Osteocyte (in vitro differentiated cells): ENCODE measurements at regions not wholly inside any gene's neighbourhood (a gene's known extent, or its start where the extent isn't known, plus 50 kb on each side); places are given as distances from the start of the nearest gene placed in this dataset.

Experiments used
- DNase-seq: peaks from one replicate; pipeline ENCODE4 v3.0.0; 2021; ENCODE audit warnings: mixed read lengths; ENCODE audit not compliant: unreplicated experiment; ENCODE audit errors: extremely low spot score
- H3K27ac Mint-ChIP-seq: one replicate; pipeline ENCODE4 v1.8.0; 2021; ENCODE audit warnings: mild to moderate bottlenecking, mixed read lengths; ENCODE audit not compliant: unreplicated experiment
- H3K27me3 Mint-ChIP-seq: one replicate; pipeline ENCODE4 v1.8.0; 2021; ENCODE audit warnings: mixed read lengths; ENCODE audit not compliant: unreplicated experiment
- H3K36me3 Mint-ChIP-seq: one replicate; pipeline ENCODE4 v1.8.0; 2021; ENCODE audit warnings: mixed read lengths; ENCODE audit not compliant: unreplicated experiment
- H3K4me1 Mint-ChIP-seq: one replicate; pipeline ENCODE4 v1.8.0; 2021; ENCODE audit warnings: mixed read lengths; ENCODE audit not compliant: unreplicated experiment
- H3K4me3 Mint-ChIP-seq: one replicate; pipeline ENCODE4 v1.8.0; 2021; ENCODE audit warnings: mild to moderate bottlenecking, moderate library complexity, mixed read lengths; ENCODE audit not compliant: unreplicated experiment
- H3K9me3 Mint-ChIP-seq: one replicate; pipeline ENCODE4 v1.8.0; 2021; ENCODE audit warnings: mixed read lengths; ENCODE audit not compliant: unreplicated experiment
- TF ChIP-seq, protein P1 (sequence below): fragments of 200-600 bp; sonication (generic); IDR thresholded peaks from 2 replicates; pipeline ENCODE4 v1.5.0; 2021; ENCODE audit warnings: antibody characterized with exemption, mild to moderate bottlenecking, moderate library complexity

GRCh38 chr9:129362287-129363000, 184.4 kb upstream of the IER5L start:
- Mint-ChIP-seq H3K4me3 (no peak overlapping the region), H3K36me3 (no peaks in the 10 kb centered on the region), H3K9me3 (no peaks in the 10 kb centered on the region), H3K27me3 (no peaks in the 10 kb centered on the region), H3K27ac (no peak overlapping the region), H3K4me1 (peaks cover 2% of the 10 kb centered on the region)
- DNase-seq: no peak
- TF ChIP-seq, protein P1, sequence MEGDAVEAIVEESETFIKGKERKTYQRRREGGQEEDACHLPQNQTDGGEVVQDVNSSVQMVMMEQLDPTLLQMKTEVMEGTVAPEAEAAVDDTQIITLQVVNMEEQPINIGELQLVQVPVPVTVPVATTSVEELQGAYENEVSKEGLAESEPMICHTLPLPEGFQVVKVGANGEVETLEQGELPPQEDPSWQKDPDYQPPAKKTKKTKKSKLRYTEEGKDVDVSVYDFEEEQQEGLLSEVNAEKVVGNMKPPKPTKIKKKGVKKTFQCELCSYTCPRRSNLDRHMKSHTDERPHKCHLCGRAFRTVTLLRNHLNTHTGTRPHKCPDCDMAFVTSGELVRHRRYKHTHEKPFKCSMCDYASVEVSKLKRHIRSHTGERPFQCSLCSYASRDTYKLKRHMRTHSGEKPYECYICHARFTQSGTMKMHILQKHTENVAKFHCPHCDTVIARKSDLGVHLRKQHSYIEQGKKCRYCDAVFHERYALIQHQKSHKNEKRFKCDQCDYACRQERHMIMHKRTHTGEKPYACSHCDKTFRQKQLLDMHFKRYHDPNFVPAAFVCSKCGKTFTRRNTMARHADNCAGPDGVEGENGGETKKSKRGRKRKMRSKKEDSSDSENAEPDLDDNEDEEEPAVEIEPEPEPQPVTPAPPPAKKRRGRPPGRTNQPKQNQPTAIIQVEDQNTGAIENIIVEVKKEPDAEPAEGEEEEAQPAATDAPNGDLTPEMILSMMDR: no peak

GRCh38 chr9:129361196-129361595, 183.1 kb upstream of the IER5L start:
- H3K36me3 Mint-ChIP-seq: no peaks in the 10 kb centered on the region
- DNase-seq: no peak
- no peaks in the 10 kb centered on the region for H3K9me3 Mint-ChIP-seq
- TF ChIP-seq, protein P1: no peak
- peaks cover 2% of the 10 kb centered on the region for H3K4me1 Mint-ChIP-seq
- H3K4me3 Mint-ChIP-seq: no peak overlapping the region
- no peaks in the 10 kb centered on the region for H3K27me3 Mint-ChIP-seq
- no peak overlapping the region for H3K27ac Mint-ChIP-seq

DNA sequence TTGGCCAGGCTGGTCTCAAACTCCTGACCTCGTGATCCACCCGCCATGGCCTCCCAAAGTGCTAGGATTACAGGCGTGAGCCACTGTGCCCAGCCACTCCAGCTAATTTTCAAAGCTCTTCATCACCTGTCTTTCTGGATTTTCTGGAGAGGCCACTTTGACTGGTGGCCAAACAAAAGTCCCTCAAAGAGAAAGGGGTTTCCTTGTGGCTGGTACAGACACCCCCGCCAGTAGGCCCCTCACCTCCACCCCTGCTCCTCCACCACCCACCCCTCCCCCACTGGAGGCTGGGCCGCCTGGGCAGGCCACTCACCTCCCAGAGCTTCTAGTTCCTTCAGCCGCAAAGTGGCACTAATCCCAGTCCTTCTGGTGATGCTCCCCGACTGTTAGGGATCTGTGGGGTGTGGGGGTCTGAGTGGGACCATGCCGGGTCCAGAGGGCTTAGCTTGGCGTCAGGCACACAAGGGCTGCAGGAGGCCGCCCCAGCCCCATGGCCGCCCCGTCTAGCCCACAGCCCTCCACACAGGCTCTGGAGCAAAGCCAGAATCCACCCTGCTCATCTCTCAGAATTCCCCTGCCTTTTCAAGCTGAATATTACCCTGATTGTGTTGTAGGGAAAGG, 182.0 kb upstream of the IER5L start:
- DNase-seq: no peak

GRCh38 chr9:129359162-129359811, 181.2 kb upstream of the IER5L start:
- no peaks in the 10 kb centered on the region for H3K36me3 Mint-ChIP-seq
- no peak overlapping the region for H3K4me3 Mint-ChIP-seq
- peaks cover 5% of the 10 kb centered on the region for H3K9me3 Mint-ChIP-seq
- TF ChIP-seq, protein P1: no peak
- no peaks in the 10 kb centered on the region for H3K27me3 Mint-ChIP-seq
- no peak overlapping the region for H3K27ac Mint-ChIP-seq
- H3K4me1 Mint-ChIP-seq: peaks cover 2% of the 10 kb centered on the region
- no peak for DNase-seq

More for the DNA sequence above, 182.0 kb upstream of the IER5L start:
- H3K27ac Mint-ChIP-seq: no peak overlapping the region
- no peaks in the 10 kb centered on the region for H3K27me3 Mint-ChIP-seq
- H3K4me3 Mint-ChIP-seq: no peak overlapping the region
- H3K4me1 Mint-ChIP-seq: peaks cover 2% of the 10 kb centered on the region
- TF ChIP-seq, protein P1: no peak
- H3K9me3 Mint-ChIP-seq: peaks cover 5% of the 10 kb centered on the region
- no peaks in the 10 kb centered on the region for H3K36me3 Mint-ChIP-seq

- Mint-ChIP-seq H3K27me3 (no peaks in the 10 kb centered on the region), H3K9me3 (peaks cover 5% of the 10 kb centered on the region), H3K4me3 (no peak overlapping the region), H3K27ac (no peak overlapping the region), H3K4me1 (peaks cover 3% of the 10 kb centered on the region), H3K36me3 (no peaks in the 10 kb centered on the region)
- TF ChIP-seq, protein P1: no peak
- DNase-seq: no peak
Measured at GRCh38 chr9:129358621-129359154, 180.6 kb upstream of the IER5L start.
